D721Med (cell line): ENCODE measurements at regions not wholly inside any gene's neighbourhood (a gene's known extent, or its start where the extent isn't known, plus 50 kb on each side); places are given as distances from the start of the nearest gene placed in this dataset.
"Not testable (repeated sequence)": the region's sequence is repeated elsewhere in the genome, so short reads cannot be mapped to it uniquely, and the experiment has no call there.

Experiments used
- DNase-seq: peaks from one replicate; pipeline ENCODE4 v3.0.0; 2011; ENCODE audit warnings: low spot score; ENCODE audit not compliant: insufficient read length
- FAIRE-seq: peaks from 2 replicates; lab custom pipeline; 2011; peaks lifted over from hg19 to GRCh38; lab: Jason Lieb, UNC
- TF ChIP-seq, protein P1 (sequence below): IDR thresholded peaks from 2 replicates; pipeline ENCODE4 v1.5.1; 2012; ENCODE audit warnings: mild to moderate bottlenecking, control low read depth; ENCODE audit not compliant: insufficient read depth; ENCODE audit errors: missing control alignments

DNA sequence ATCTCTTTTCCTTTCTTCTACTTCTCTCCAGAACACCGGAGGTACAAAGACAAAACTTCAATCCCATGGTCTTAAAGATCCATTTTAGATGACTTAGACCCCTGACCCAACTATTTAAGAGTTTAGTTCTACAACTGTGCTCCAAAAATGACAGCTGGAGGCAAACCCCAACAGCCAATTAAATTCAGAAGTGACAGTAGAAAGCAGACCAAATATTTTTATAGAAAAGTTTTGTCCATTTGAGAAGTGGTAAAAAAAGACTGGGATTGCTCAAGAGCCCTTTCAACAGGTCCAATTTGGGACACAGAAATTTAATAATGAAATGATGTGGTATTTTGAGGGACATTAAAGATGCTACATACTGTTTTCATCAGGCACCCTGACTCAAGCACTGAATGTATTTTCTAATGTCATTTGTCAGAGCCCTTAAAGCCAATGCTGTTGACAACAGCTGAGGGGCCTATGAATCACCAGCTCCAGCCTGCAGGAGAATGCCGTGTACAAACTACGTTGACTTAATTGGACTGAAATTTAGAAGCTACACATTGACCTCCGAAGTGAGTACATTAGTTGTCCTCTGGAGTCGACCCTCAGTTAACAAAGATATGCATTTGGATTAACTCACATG, 147.5 kb upstream of the PIK3R1 start:
- TF ChIP-seq, protein P1, sequence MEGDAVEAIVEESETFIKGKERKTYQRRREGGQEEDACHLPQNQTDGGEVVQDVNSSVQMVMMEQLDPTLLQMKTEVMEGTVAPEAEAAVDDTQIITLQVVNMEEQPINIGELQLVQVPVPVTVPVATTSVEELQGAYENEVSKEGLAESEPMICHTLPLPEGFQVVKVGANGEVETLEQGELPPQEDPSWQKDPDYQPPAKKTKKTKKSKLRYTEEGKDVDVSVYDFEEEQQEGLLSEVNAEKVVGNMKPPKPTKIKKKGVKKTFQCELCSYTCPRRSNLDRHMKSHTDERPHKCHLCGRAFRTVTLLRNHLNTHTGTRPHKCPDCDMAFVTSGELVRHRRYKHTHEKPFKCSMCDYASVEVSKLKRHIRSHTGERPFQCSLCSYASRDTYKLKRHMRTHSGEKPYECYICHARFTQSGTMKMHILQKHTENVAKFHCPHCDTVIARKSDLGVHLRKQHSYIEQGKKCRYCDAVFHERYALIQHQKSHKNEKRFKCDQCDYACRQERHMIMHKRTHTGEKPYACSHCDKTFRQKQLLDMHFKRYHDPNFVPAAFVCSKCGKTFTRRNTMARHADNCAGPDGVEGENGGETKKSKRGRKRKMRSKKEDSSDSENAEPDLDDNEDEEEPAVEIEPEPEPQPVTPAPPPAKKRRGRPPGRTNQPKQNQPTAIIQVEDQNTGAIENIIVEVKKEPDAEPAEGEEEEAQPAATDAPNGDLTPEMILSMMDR, result no peak
- FAIRE-seq (no peak), DNase-seq (no peak)

DNA sequence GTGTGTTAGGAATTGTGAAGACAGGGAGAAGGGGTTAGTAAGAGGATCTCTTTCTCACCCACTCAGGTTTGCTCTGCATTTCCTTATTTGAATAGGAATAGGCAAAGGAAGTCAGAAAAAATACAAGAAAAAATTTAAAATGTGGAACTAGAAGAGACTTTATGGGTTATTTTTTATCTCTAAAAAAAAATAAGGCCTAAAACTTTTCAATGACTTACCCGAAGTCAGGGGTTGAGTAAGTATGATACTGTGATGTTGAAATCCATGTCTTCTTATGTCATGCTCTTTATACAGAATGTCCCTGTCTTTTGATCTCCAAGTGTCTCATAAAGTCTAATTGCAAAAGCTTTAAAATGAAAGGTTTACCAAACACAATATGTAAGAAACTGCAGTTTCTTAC, 148.3 kb upstream of the PIK3R1 start:
- no peak for FAIRE-seq
- TF ChIP-seq, protein P1, result no peak
- no peak for DNase-seq

DNA sequence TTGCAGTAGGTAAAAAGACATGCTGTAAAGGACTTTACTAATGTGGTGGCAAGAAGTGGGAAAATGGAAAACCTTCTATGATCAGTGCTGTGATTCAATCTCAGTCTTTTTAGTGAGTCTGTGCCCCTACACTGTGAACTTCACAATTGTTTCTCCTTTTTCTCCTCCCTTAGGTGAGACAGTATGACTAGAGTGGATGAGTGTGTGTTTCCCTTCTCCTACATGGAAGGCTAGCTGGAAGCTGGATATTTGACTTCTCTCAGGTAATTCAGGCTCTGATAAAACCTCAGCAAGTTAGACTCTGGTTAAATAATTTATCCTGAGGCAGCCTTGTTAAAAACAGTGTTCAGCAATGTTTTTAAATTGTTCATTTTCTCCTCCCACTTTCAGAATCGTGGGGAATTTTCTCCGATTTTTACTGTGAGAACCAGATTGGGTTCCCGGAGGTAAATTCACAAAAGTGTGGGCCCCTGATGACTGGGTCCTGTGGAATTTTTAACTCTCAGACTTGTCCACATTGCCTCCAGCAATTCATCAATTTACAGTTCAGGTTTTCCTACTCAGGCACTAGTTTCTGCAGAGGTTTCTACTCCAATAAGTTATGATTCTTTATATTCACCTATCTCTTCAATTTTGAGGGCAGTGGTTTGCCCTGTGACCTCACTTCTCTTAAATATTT, 149.1 kb upstream of the PIK3R1 start:
- TF ChIP-seq, protein P1, result no peak
- no peak for DNase-seq
- FAIRE-seq, result no peak

DNA sequence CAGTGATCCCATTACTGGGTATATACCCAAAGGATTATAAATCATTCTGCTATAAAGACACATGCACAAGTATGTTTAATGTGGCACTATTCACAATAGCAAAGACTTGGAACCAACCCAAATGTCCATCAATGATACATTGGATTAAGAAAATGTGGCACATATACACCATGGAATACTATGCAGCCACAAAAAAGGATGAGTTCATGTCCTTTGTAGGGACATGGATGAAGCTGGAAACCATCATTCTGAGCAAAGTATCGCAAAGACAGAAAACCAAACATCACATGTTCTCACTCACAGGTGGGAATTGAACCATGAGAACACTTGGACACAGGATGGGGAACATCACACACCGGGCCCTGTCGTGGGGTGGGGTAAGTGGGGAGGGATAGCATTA, 150.2 kb upstream of the PIK3R1 start:
- not testable (repeated sequence) for FAIRE-seq, DNase-seq

DNA sequence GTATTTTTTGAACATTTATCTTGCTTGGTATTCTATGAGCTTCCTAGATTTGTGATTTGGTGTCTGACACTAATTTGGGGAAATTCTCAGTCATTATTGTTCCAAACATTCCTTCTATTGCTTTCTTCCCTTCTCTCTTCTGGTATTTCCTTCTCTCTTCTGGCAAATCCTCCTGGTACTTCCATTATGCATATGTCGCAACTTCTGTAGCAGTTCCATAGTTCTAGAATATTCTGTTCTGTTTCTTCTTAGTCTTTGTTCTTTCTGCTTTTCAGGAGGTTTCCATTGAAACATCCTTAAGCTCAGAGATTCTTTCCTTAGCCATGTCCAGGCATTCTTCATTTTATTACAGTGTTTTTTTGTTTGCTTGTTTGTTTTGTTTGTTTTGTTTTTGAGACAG, 155.2 kb upstream of the PIK3R1 start:
- TF ChIP-seq, protein P1, result no peak
- FAIRE-seq, result no peak
- no peak for DNase-seq

DNA sequence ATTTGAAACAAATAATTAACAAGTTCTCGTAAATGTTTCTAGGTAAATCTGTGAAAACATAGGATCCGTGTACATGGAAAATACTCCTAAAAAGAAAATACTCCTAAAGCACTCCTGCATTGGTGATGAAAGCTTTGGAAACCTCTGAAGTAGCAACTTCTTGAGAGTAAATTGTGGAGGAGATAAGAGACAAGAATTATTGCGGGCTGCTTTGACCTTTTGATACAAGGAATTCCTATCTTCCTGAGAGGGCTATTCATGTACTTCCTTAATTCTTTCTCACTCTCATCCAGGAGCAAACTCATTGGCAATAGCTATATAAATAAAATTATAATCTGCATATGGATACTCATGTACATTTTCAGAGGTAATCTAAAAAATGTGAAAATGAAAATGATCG, 158.4 kb upstream of the PIK3R1 start:
- FAIRE-seq (no peak), DNase-seq (no peak)
- TF ChIP-seq, protein P1, result no peak

DNA sequence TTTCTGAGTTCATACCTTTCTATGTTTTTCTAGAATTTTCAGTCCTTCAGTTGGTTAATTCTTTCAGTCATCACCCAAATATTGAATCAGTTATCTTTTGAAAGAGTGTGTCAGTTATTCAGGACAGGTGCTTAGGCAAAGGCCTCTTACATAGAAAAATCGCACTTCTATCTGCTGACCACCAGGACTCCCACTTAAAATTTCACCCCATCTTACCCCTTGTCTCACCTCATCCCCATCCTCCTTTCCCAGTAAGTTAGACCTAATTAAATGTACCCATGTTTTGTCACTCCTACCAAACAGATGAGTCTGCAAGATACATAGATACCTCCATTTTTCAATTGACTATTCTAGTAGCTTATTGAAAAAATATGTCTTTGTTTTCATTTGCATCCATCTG, 159.9 kb upstream of the PIK3R1 start:
- DNase-seq (no peak), FAIRE-seq (no peak)
- TF ChIP-seq, protein P1, result no peak

DNA sequence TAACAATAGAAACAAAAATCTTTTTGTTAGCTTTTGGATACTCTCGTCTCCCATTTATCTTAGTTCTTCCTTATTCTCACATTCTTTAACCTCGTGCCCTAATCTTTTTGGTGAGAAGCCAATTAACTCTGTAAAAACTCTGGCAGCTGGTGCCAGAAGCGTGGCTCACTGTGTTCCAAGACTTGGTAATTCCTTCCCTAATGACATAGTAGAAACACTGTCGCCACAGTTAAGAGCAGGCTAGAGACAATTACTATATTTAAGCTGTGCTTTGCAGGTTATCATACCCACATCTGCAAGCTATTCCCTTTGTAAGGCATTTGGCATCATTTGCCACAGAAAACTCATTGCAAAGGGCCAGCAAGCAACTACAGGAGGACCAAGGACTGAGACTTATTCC, 160.9 kb upstream of the PIK3R1 start:
- TF ChIP-seq, protein P1, result no peak
- no peak for DNase-seq
- no peak for FAIRE-seq
